ENCODE measurements at regions not wholly inside any gene's neighbourhood (a gene's known extent, or its start where the extent isn't known, plus 50 kb on each side); places are given as distances from the start of the nearest gene placed in this dataset.

- Mint-ChIP-seq H3K9me3 (peaks cover 3% of the 10 kb centered on the region), H3K36me3 (no peaks in the 10 kb centered on the region), H3K4me3 (no peak overlapping the region), H3K4me1 (no peaks in the 10 kb centered on the region), H3K27me3 (peaks cover 26% of the 10 kb centered on the region), H3K27ac (no peak overlapping the region)
- ATAC-seq (ENCODE audit: low read depth) (no peak), DNase-seq (ENCODE audit: low spot score in 2 of 2) (no peak)
These were observed 195.4 kb upstream of the LHX5 start for GRCh38 chr12:113667095-113667494.

DNA sequence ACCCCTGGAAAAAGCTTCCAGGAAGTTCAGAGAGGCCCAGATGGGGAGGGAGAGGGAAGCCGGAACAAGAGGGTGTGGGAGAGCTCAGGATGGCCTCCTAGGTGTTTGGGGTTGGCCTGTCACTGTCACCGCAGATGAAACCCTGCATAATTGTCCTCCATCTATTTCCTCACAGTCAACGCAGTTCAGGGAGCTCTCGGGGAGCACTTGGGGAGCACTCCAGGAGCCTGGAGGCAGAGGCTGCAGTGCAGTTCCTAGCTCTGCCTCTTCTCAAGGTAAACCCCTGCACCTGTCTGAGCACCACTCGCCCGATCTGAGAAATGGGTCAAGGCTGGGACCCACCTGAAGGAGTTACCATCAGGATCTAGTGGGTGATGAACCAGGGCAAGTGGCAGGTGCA is 194.6 kb upstream of the LHX5 start:
- peaks cover 3% of the 10 kb centered on the region for H3K9me3 Mint-ChIP-seq
- ATAC-seq (ENCODE audit: low read depth) (no peak), DNase-seq (ENCODE audit: low spot score in 2 of 2) (no peak)
- no peaks in the 10 kb centered on the region for H3K36me3 Mint-ChIP-seq
- no peak overlapping the region for H3K27ac Mint-ChIP-seq
- H3K4me1 Mint-ChIP-seq = no peaks in the 10 kb centered on the region
- peaks cover 26% of the 10 kb centered on the region for H3K27me3 Mint-ChIP-seq
- no peak overlapping the region for H3K4me3 Mint-ChIP-seq

DNA sequence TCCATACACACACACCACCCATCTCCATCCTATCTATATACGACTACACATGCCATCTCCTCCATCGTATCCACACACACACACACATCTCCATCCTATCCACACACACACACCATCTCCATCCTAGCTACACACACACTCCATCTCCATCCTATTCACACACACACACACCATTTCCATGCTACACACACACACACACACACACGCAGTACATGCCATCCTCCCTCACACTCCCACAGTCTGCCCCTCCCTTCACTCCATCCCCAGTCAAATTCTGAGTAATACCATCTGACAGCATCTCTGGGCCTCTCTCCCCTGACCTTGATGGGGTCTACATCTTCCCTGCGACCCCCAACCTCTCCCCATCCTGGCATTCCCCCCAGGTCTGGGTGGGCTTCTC is 193.8 kb upstream of the LHX5 start:
- Mint-ChIP-seq H3K27ac (no peak overlapping the region), H3K9me3 (peaks cover 3% of the 10 kb centered on the region), H3K36me3 (no peaks in the 10 kb centered on the region), H3K4me3 (no peak overlapping the region), H3K27me3 (peaks cover 26% of the 10 kb centered on the region), H3K4me1 (no peaks in the 10 kb centered on the region)
- no peak for ATAC-seq (ENCODE audit: low read depth)
- DNase-seq (ENCODE audit: low spot score in 2 of 2) = no peak

DNA sequence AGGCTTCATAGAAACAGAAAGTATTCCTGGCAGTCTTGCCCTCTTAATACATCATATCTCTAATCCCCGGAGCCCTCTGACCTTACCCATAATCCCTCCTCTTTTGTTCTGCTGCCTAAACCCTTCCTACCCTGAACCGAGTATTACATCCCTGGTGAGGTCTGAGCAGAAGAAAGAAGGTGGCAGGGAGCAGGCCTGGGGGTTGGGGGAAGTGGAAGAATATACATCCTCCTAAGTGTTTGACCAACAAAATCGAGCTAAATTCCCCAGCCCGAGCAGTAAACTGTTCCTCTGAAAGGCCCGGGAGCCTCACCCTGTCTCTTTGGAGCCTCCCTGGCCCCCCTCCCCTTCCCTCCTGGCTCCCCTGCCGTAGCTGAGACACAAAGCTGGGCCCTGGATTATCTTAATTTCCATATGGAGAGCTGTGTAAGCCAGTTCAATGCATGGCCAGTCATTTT is 192.6 kb upstream of the LHX5 start:
- Mint-ChIP-seq H3K9me3 (peaks cover 3% of the 10 kb centered on the region), H3K4me1 (no peaks in the 10 kb centered on the region), H3K4me3 (no peak overlapping the region), H3K27me3 (peaks cover 23% of the 10 kb centered on the region), H3K36me3 (no peaks in the 10 kb centered on the region), H3K27ac (no peak overlapping the region)
- no peak for ATAC-seq (ENCODE audit: low read depth)
- no peak for DNase-seq (ENCODE audit: low spot score in 2 of 2)

- peaks cover 23% of the 10 kb centered on the region for H3K27me3 Mint-ChIP-seq
- H3K4me1 Mint-ChIP-seq = no peaks in the 10 kb centered on the region
- no peak overlapping the region for H3K4me3 Mint-ChIP-seq
These were observed 191.7 kb upstream of the LHX5 start for GRCh38 chr12:113663396-113663795.

DNA sequence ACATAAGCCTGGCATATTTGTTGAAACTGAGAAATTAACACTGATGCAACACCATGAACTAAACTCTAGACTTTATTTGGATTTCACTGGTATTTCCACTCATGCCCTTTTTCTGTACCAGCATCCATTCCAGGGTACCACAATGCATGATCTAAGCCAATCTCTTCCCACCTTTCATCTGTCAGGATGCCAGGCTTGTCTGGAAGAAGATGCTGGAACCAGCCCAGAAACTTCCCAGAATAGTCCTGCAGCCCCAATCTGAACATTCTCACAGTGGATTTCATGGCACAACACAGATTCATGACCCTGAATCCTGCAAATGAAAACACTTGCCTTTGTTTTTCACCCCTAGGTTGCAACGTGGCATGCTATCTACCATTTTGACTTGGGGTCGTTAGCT is 189.3 kb upstream of the LHX5 start:
- H3K4me1 Mint-ChIP-seq = no peaks in the 10 kb centered on the region
- H3K27ac Mint-ChIP-seq = no peak overlapping the region
- DNase-seq (ENCODE audit: low spot score in 2 of 2) (no peak), ATAC-seq (ENCODE audit: low read depth) (no peak)
- H3K36me3 Mint-ChIP-seq = peaks cover 2% of the 10 kb centered on the region
- peaks cover 8% of the 10 kb centered on the region for H3K9me3 Mint-ChIP-seq
- no peak overlapping the region for H3K4me3 Mint-ChIP-seq
- H3K27me3 Mint-ChIP-seq = peaks cover 16% of the 10 kb centered on the region

More at GRCh38 chr12:113663396-113663795, 191.7 kb upstream of the LHX5 start:
- Mint-ChIP-seq H3K9me3 (peaks cover 3% of the 10 kb centered on the region), H3K27ac (no peak overlapping the region), H3K36me3 (no peaks in the 10 kb centered on the region)
- DNase-seq (ENCODE audit: low spot score in 2 of 2) (no peak), ATAC-seq (ENCODE audit: low read depth) (no peak)

GRCh38 chr12:113659416-113659815 is 187.7 kb upstream of the LHX5 start:
- no peak overlapping the region for H3K4me3 Mint-ChIP-seq
- H3K27me3 Mint-ChIP-seq = peaks cover 11% of the 10 kb centered on the region
- H3K36me3 Mint-ChIP-seq = peaks cover 2% of the 10 kb centered on the region
- H3K4me1 Mint-ChIP-seq = no peaks in the 10 kb centered on the region
- peaks cover 7% of the 10 kb centered on the region for H3K9me3 Mint-ChIP-seq
- ATAC-seq (ENCODE audit: low read depth) (no peak), DNase-seq (ENCODE audit: low spot score in 2 of 2) (no peak)
- H3K27ac Mint-ChIP-seq = no peak overlapping the region

DNA sequence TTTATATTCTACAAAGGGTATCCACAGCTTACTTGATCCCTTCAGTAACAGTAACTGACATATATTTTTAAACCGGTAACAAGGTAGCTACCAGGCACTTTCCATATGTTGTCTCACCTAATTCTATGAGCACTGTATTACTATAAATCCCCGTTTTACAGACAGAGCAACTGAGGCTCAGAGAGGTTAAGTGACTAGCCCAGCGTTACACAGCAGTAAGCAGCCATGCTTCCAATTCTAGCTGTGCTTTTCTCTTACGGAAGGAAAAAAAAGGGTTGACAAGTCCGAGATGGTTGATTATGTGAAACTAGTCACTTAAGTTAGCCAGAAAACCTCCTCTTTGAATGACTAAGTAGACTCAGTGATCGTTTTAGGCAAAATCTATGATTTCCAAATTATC is 187.3 kb upstream of the LHX5 start:
- Mint-ChIP-seq H3K36me3 (peaks cover 2% of the 10 kb centered on the region), H3K9me3 (peaks cover 7% of the 10 kb centered on the region), H3K27me3 (peaks cover 11% of the 10 kb centered on the region), H3K4me3 (no peak overlapping the region), H3K4me1 (no peaks in the 10 kb centered on the region), H3K27ac (no peak overlapping the region)
- no peak for ATAC-seq (ENCODE audit: low read depth)
- DNase-seq (ENCODE audit: low spot score in 2 of 2) = no peak

GRCh38 chr12:113658006-113658655 is 186.5 kb upstream of the LHX5 start:
- no peaks in the 10 kb centered on the region for H3K4me1 Mint-ChIP-seq
- DNase-seq (ENCODE audit: low spot score in 2 of 2) (no peak), ATAC-seq (ENCODE audit: low read depth) (no peak)
- H3K9me3 Mint-ChIP-seq = peaks cover 11% of the 10 kb centered on the region
- no peak overlapping the region for H3K27ac Mint-ChIP-seq
- H3K27me3 Mint-ChIP-seq = peaks cover 10% of the 10 kb centered on the region
- peaks cover 3% of the 10 kb centered on the region for H3K36me3 Mint-ChIP-seq
- no peak overlapping the region for H3K4me3 Mint-ChIP-seq

- H3K4me3 Mint-ChIP-seq = no peak overlapping the region
- ATAC-seq (ENCODE audit: low read depth) = no peak
- DNase-seq (ENCODE audit: low spot score in 2 of 2) = no peak
- H3K36me3 Mint-ChIP-seq = peaks cover 3% of the 10 kb centered on the region
- peaks cover 8% of the 10 kb centered on the region for H3K27me3 Mint-ChIP-seq
- no peaks in the 10 kb centered on the region for H3K4me1 Mint-ChIP-seq
- H3K27ac Mint-ChIP-seq = no peak overlapping the region
- H3K9me3 Mint-ChIP-seq = peaks cover 13% of the 10 kb centered on the region
These were observed 184.2 kb upstream of the LHX5 start for GRCh38 chr12:113655919-113656318.

DNA sequence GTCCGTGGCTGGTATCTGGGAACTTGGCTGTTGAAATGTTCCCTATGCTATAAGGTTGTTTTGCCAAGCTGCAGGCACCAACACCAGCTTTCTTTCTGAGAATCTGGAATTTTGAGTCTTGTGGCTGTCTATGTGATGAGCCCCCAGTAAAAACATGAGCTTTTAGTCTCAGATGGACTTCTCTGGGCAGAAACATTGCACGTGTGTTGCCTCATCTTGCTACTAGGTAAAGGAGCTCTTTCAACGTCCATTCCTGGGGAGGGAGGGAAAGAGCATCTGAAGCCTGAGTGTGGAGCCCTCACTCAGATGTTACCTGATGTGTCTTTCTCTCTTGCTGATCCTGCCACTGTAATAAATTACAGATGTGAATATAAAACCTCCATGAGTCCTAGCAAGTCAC is 183.8 kb upstream of the LHX5 start:
- ATAC-seq (ENCODE audit: low read depth) (no peak), DNase-seq (ENCODE audit: low spot score in 2 of 2) (no peak)
- Mint-ChIP-seq H3K27me3 (peaks cover 8% of the 10 kb centered on the region), H3K4me3 (no peak overlapping the region), H3K27ac (no peak overlapping the region), H3K36me3 (peaks cover 3% of the 10 kb centered on the region), H3K9me3 (peaks cover 13% of the 10 kb centered on the region), H3K4me1 (no peaks in the 10 kb centered on the region)

DNA sequence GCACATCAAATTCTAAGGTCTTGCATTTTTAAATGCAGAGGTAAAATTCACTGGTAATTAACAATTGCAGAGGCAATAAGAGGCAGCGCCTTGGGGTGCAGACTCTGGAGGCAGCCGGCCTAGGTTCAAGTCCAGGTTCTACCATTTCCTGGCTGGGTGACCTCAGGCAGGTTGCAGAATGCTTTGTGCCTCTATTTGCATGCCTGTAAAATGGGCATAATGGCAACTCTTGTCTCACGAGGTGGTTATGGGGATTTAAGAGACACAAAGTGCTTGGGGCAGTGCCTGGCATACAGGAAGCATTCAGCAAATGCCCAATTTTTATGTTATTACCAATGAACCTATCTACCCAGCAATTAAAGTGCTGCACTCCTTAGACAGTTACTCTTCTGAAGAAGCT is 180.0 kb upstream of the LHX5 start:
- Mint-ChIP-seq H3K36me3 (peaks cover 1% of the 10 kb centered on the region), H3K27me3 (peaks cover 17% of the 10 kb centered on the region), H3K4me3 (no peak overlapping the region), H3K4me1 (no peaks in the 10 kb centered on the region), H3K9me3 (peaks cover 8% of the 10 kb centered on the region), H3K27ac (no peak overlapping the region)
- ATAC-seq (ENCODE audit: low read depth) = no peak
- DNase-seq (ENCODE audit: low spot score in 2 of 2) = no peak

- DNase-seq (ENCODE audit: low spot score in 2 of 2) (no peak), ATAC-seq (ENCODE audit: low read depth) (no peak)
- Mint-ChIP-seq H3K4me1 (no peaks in the 10 kb centered on the region), H3K4me3 (no peak overlapping the region), H3K27me3 (peaks cover 17% of the 10 kb centered on the region), H3K36me3 (peaks cover 1% of the 10 kb centered on the region), H3K27ac (no peak overlapping the region), H3K9me3 (peaks cover 8% of the 10 kb centered on the region)
These were observed 178.8 kb upstream of the LHX5 start for GRCh38 chr12:113650476-113650875.

- peaks cover 1% of the 10 kb centered on the region for H3K36me3 Mint-ChIP-seq
- no peaks in the 10 kb centered on the region for H3K4me1 Mint-ChIP-seq
- no peak overlapping the region for H3K4me3 Mint-ChIP-seq
- ATAC-seq (ENCODE audit: low read depth) = no peak
- no peak for DNase-seq (ENCODE audit: low spot score in 2 of 2)
- no peak overlapping the region for H3K27ac Mint-ChIP-seq
- peaks cover 6% of the 10 kb centered on the region for H3K9me3 Mint-ChIP-seq
- peaks cover 22% of the 10 kb centered on the region for H3K27me3 Mint-ChIP-seq
These were observed 177.7 kb upstream of the LHX5 start for GRCh38 chr12:113649256-113649830.

DNA sequence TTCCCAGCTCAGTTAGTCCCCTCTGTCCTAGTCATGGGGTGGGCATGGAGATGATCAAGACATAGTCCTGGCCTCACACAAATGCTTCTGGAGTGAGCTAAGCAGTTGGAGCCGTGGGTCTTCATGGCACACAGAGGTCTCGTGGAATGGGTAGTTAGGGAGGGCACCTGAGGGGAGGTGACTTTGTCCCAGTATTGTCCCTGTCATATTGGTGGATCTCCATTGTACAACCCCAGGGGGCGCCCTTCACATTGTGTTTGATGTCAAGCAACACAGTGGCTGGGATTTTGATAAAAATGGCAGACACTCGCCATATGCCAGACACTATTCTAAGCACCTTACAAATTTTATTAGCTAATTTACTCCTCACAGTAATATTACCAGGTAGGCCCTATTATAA is 175.4 kb upstream of the LHX5 start:
- no peaks in the 10 kb centered on the region for H3K4me1 Mint-ChIP-seq
- H3K4me3 Mint-ChIP-seq = no peak overlapping the region
- peaks cover 31% of the 10 kb centered on the region for H3K27me3 Mint-ChIP-seq
- ATAC-seq (ENCODE audit: low read depth) (no peak), DNase-seq (ENCODE audit: low spot score in 2 of 2) (no peak)
- no peak overlapping the region for H3K27ac Mint-ChIP-seq
- no peaks in the 10 kb centered on the region for H3K36me3 Mint-ChIP-seq
- H3K9me3 Mint-ChIP-seq = no peaks in the 10 kb centered on the region
